ENCODE measurements at regions not wholly inside any gene's neighbourhood (a gene's known extent, or its start where the extent isn't known, plus 50 kb on each side); places are given as distances from the start of the nearest gene placed in this dataset.

DNA sequence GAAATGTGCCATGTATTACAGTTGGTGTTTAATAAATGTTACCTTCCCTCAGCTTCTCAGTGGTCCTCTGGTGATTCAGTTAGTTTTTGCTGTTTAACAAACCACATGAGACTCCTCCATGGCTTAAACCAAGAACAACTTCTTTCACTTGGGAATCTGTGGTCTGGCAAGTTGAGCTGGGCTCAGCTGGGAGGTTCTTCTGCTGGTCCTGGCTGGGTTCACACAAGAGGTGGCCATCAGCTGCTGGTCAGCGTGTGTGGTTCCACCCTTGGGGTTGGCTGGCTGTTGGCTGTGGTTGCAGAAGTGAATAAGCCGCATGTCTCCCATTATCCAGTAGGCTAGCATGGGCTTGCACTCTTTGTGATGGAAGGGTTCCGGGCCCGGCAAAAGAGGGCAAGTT is 160.5 kb downstream of the MIAT start:
- TF ChIP-seq, protein P1, sequence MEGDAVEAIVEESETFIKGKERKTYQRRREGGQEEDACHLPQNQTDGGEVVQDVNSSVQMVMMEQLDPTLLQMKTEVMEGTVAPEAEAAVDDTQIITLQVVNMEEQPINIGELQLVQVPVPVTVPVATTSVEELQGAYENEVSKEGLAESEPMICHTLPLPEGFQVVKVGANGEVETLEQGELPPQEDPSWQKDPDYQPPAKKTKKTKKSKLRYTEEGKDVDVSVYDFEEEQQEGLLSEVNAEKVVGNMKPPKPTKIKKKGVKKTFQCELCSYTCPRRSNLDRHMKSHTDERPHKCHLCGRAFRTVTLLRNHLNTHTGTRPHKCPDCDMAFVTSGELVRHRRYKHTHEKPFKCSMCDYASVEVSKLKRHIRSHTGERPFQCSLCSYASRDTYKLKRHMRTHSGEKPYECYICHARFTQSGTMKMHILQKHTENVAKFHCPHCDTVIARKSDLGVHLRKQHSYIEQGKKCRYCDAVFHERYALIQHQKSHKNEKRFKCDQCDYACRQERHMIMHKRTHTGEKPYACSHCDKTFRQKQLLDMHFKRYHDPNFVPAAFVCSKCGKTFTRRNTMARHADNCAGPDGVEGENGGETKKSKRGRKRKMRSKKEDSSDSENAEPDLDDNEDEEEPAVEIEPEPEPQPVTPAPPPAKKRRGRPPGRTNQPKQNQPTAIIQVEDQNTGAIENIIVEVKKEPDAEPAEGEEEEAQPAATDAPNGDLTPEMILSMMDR (conservative IDR thresholded peaks at IDR 0.05; ENCODE audit: low read length) = no peak
- no peak for DNase-seq (ENCODE audit: low read depth)
- no peak overlapping the region for H3K4me3 ChIP-seq (ENCODE audit: low read length)

DNA sequence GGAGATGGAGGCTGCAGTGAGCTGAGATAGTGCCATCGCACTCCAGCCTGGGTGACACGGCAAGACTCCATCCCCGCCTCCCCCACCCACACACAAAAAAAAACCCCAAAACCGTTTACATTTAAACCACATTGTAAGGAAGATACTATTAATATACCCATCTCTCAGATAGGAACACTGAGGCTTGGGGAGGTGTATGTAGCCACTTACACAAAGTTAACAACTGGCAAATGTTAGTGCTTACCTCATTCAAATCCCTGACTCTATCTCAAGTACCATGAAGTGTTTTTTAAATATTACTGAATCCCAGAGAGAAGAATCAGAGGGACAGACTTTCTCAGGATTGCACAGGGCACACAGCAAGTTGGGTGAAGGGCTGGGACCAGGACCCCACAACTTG is 164.5 kb downstream of the MIAT start:
- no peak for DNase-seq (ENCODE audit: low read depth)
- H3K4me3 ChIP-seq (ENCODE audit: low read length) = no peak overlapping the region
- TF ChIP-seq, protein P1 (conservative IDR thresholded peaks at IDR 0.05; ENCODE audit: low read length) = no peak

DNA sequence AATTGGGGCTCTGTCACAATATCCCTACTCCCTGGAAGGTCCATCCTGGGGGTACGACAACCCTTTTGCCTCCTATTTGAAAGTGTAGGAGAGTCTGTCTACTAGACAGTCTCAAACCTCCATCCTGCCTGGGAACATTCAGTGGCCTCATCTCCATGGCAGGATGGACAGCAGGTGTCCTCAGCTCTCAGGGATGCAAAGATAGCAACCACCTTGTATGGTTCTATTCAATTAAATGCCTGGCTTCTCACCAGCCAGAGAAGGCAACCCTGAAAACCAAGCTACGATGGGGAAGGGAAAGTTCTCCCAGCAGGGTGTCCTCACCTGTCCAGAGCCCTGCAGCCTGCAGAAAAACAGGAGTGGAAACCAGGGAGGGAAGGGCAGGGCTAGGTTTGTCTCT is 164.9 kb downstream of the MIAT start:
- H3K4me3 ChIP-seq (ENCODE audit: low read length) = no peak overlapping the region
- TF ChIP-seq, protein P1 (conservative IDR thresholded peaks at IDR 0.05; ENCODE audit: low read length) = no peak
- DNase-seq (ENCODE audit: low read depth) = no peak

DNA sequence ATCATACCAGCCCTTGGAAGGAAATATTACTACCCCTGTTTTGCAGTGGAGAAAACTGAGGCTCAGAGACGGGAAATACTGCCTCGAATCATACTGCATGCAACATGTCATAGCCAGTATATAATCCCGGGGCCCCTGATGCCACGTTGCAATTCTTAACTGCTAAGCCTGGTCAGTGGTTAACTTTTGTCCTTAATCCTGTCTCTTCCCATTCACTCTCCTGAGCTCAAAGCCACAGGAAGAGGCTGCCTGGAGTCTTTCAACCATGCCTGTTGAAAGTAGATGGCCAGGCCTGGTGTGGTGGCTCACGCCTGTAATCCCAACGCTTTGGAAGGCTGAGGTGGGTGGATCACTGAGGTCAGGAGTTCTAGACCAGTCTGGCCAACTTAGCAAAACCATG is 166.6 kb downstream of the MIAT start:
- TF ChIP-seq, protein P1 (conservative IDR thresholded peaks at IDR 0.05; ENCODE audit: low read length) = no peak

DNA sequence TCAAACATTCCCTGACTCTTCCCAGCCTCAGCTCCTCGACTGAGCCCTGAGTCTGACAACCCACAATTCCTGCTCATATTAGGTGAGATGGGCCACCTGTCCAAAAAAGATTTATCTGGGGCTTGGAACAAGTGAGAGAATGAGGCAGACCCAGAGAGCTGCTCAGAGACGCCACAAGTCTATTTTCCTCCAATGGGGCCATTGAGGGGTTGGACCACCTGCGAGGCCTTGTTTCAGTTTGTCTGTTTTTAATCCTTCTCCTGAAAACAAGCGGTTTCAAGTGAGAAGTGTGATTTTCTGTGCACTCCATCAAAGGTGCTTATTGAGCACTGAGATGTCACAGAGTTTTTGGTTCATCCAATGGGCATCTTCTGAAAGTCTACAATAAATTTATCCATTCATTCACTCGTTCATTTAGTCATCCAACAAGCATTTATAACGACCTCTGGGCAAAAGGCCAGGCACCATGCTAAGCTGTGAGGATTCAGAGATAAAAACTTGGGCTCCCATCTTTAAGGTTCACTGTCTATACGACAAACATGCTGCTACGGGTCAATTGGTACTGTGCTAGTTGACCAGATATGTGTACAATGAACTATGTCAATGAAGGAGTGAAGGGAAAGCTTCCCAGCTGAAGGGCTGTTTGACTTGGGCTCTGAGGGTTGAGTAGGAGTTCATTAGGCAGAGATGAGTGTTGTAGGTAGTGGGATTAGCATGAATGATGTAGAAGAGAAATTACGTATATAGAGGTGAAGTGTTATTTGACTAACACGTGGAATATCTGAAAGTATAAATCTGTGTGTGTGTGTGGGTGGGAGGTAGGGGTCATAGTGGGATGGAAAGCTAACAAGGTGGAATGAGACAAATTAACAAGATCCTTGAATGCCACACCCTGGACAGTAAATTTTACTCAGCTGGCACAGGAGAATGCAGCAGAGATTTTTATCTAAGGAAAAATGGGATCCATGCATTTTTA is 168.9 kb downstream of the MIAT start:
- TF ChIP-seq, protein P1 (conservative IDR thresholded peaks at IDR 0.05; ENCODE audit: low read length) = no peak

More for the DNA sequence above, 166.6 kb downstream of the MIAT start:
- H3K4me3 ChIP-seq (ENCODE audit: low read length) = no peak overlapping the region
- no peak for DNase-seq (ENCODE audit: low read depth)

DNA sequence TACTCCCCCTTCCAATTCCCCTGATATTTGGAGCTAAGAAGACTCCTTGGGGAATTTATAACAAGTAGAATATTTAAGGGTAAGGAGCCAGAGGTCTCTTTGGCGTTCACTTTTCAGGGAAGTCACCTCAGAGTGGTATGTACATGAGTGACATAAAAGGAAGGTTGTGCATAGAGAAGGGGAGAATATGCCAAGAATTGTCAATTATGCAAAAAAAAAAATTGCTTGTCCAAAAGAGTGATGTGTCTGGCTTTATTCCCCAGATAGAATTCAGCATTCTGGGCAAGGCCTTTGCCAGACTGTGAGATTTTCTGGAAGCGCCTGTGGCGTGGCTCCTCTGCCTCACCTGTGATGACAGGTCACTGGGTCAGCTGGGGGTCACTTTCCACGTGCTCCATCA is 170.2 kb downstream of the MIAT start:
- no peak overlapping the region for H3K4me3 ChIP-seq (ENCODE audit: low read length)
- no peak for DNase-seq (ENCODE audit: low read depth)
- TF ChIP-seq, protein P1 (conservative IDR thresholded peaks at IDR 0.05; ENCODE audit: low read length) = no peak

More for the DNA sequence above, 168.9 kb downstream of the MIAT start:
- DNase-seq (ENCODE audit: low read depth) = no peak
- no peak overlapping the region for H3K4me3 ChIP-seq (ENCODE audit: low read length)

DNA sequence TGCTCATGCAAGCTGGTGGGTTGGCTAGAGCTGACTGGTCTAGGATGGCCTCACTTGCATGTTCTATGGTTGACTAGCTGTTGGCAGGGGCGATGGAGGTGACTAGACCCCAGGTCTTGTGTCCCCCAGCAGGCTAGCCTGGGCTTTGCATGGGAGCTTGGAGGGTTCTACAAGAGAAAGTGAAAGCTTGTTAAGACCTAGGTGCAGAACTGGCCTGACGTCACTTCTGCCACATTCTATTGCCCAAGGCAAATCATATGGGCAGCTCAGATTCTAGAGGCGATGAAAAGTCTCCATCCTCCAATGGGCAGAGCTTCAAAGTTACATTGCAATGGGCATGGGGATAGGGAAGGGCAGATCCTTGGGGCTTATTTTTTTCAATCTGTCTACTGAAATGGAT is 170.9 kb downstream of the MIAT start:
- H3K4me3 ChIP-seq (ENCODE audit: low read length) = no peak overlapping the region
- peak; percentile 37 for DNase-seq (ENCODE audit: low read depth)
- TF ChIP-seq, protein P1 (conservative IDR thresholded peaks at IDR 0.05; ENCODE audit: low read length) = no peak

Measured in AG10803 (cell line).